Ramos (cell line): ENCODE measurements at regions not wholly inside any gene's neighbourhood (a gene's known extent, or its start where the extent isn't known, plus 50 kb on each side); places are given as distances from the start of the nearest gene placed in this dataset.
"Not testable (repeated sequence)": the region's sequence is repeated elsewhere in the genome, so short reads cannot be mapped to it uniquely, and the experiment has no call there.

ENCODE experiments used
- in situ Hi-C: fragments of 300-500 bp; cut with MboI; formaldehyde crosslinking; loops from one replicate; pipeline ENCODE4 v1.14.3; 2022; ENCODE audit warnings: low sequenced_read_pairs; ENCODE audit not compliant: unreplicated experiment

- in situ Hi-C loops, result no loop called here
Measured at GRCh38 chr2:16784652-16785051, 119.0 kb upstream of the CYRIA start.

- in situ Hi-C loops, result no loop called here
Measured at GRCh38 chr2:16777123-16777870, 111.7 kb upstream of the CYRIA start.

GRCh38 chr2:16775899-16776231, 110.2 kb upstream of the CYRIA start:
- in situ Hi-C loops, result no loop called here

- in situ Hi-C loops, result no loop called here
Measured at GRCh38 chr2:16774980-16775898, 109.6 kb upstream of the CYRIA start.

- in situ Hi-C loops, result no loop called here
Measured at GRCh38 chr2:16774091-16774490, 108.5 kb upstream of the CYRIA start.

GRCh38 chr2:16773080-16773713, 107.6 kb upstream of the CYRIA start:
- in situ Hi-C loops, result no loop called here

- in situ Hi-C loops, result no loop called here
Measured at GRCh38 chr2:16767789-16768476, 102.3 kb upstream of the CYRIA start.

- in situ Hi-C loops, result no loop called here
Measured at GRCh38 chr2:16765356-16765755, 99.7 kb upstream of the CYRIA start.

GRCh38 chr2:16764487-16764886, 98.9 kb upstream of the CYRIA start:
- in situ Hi-C loops, result no loop called here

GRCh38 chr2:16763493-16763899, 97.9 kb upstream of the CYRIA start:
- in situ Hi-C loops, result no loop called here

- in situ Hi-C loops, result no loop called here
Measured at GRCh38 chr2:16763056-16763455, 97.4 kb upstream of the CYRIA start.

GRCh38 chr2:16760426-16760825, 94.8 kb upstream of the CYRIA start:
- in situ Hi-C loops, result no loop called here

GRCh38 chr2:16756831-16757644, 91.4 kb upstream of the CYRIA start:
- in situ Hi-C loops, result loop anchor here (5.0 kb wide), 1 partner anchor 145 kb away; no protein-coding TSS in a partner anchor

GRCh38 chr2:16755442-16755841, 89.8 kb upstream of the CYRIA start:
- in situ Hi-C loops, result loop anchor here (5.0 kb wide), 1 partner anchor 143 kb away; no protein-coding TSS in a partner anchor

GRCh38 chr2:16753025-16753424, 87.4 kb upstream of the CYRIA start:
- in situ Hi-C loops, result not testable (repeated sequence)

- in situ Hi-C loops, result not testable (repeated sequence)
Measured at GRCh38 chr2:16750925-16751214, 85.2 kb upstream of the CYRIA start.

GRCh38 chr2:16750175-16750924, 84.7 kb upstream of the CYRIA start:
- in situ Hi-C loops, result no loop called here

- in situ Hi-C loops, result not testable (repeated sequence)
Measured at GRCh38 chr2:16748511-16749266, 83.1 kb upstream of the CYRIA start.
